Endothelial cell (in vitro differentiated cells): ENCODE measurements at regions not wholly inside any gene's neighbourhood (a gene's known extent, or its start where the extent isn't known, plus 50 kb on each side); places are given as distances from the start of the nearest gene placed in this dataset.
"Not testable (repeated sequence)": the region's sequence is repeated elsewhere in the genome, so short reads cannot be mapped to it uniquely, and the experiment has no call there.

Experiments used
- DNase-seq: peaks from one replicate; pipeline ENCODE4 v3.0.0; 2021; ENCODE audit warnings: low spot score
- H3K27ac Mint-ChIP-seq: one replicate; pipeline ENCODE4 v1.8.0; 2021; ENCODE audit warnings: mixed read lengths, inconsistent platforms; ENCODE audit not compliant: unreplicated experiment
- H3K27me3 Mint-ChIP-seq: one replicate; pipeline ENCODE4 v1.8.0; 2021; ENCODE audit warnings: mild to moderate bottlenecking, moderate library complexity, mixed read lengths, inconsistent platforms; ENCODE audit not compliant: unreplicated experiment
- H3K36me3 Mint-ChIP-seq: one replicate; pipeline ENCODE4 v1.8.0; 2021; ENCODE audit warnings: mild to moderate bottlenecking, low read depth, mixed read lengths, inconsistent platforms; ENCODE audit not compliant: unreplicated experiment
- H3K4me1 Mint-ChIP-seq: one replicate; pipeline ENCODE4 v1.8.0; 2021; ENCODE audit warnings: mild to moderate bottlenecking, mixed read lengths, inconsistent platforms; ENCODE audit not compliant: unreplicated experiment
- H3K4me3 Mint-ChIP-seq: one replicate; pipeline ENCODE4 v1.8.0; 2021; ENCODE audit warnings: mild to moderate bottlenecking, mixed read lengths, inconsistent platforms; ENCODE audit not compliant: unreplicated experiment
- H3K9me3 Mint-ChIP-seq: one replicate; pipeline ENCODE4 v1.8.0; 2021; ENCODE audit warnings: mixed read lengths, inconsistent platforms; ENCODE audit not compliant: unreplicated experiment
- TF ChIP-seq, protein P1 (sequence below): fragments of 200-600 bp; sonication (generic); IDR thresholded peaks from one replicate; pipeline ENCODE4 v1.5.0; 2021; ENCODE audit warnings: antibody characterized with exemption; ENCODE audit not compliant: unreplicated experiment

GRCh38 chr12:47311568-47311967 lies 231.8 kb upstream of the AMIGO2 start:
- Mint-ChIP-seq H3K9me3 (no peaks in the 10 kb centered on the region), H3K4me3 (no peak overlapping the region), H3K4me1 (peaks cover 14% of the 10 kb centered on the region), H3K27me3 (peaks cover 2% of the 10 kb centered on the region), H3K27ac (no peak overlapping the region), H3K36me3 (peaks cover 4% of the 10 kb centered on the region)
- DNase-seq: no peak
- TF ChIP-seq, protein P1, sequence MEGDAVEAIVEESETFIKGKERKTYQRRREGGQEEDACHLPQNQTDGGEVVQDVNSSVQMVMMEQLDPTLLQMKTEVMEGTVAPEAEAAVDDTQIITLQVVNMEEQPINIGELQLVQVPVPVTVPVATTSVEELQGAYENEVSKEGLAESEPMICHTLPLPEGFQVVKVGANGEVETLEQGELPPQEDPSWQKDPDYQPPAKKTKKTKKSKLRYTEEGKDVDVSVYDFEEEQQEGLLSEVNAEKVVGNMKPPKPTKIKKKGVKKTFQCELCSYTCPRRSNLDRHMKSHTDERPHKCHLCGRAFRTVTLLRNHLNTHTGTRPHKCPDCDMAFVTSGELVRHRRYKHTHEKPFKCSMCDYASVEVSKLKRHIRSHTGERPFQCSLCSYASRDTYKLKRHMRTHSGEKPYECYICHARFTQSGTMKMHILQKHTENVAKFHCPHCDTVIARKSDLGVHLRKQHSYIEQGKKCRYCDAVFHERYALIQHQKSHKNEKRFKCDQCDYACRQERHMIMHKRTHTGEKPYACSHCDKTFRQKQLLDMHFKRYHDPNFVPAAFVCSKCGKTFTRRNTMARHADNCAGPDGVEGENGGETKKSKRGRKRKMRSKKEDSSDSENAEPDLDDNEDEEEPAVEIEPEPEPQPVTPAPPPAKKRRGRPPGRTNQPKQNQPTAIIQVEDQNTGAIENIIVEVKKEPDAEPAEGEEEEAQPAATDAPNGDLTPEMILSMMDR: no peak

GRCh38 chr12:47311010-47311409 lies 231.3 kb upstream of the AMIGO2 start:
- TF ChIP-seq, protein P1: no peak
- H3K27me3 Mint-ChIP-seq: peaks cover 4% of the 10 kb centered on the region
- H3K9me3 Mint-ChIP-seq: no peaks in the 10 kb centered on the region
- H3K4me1 Mint-ChIP-seq: peaks cover 14% of the 10 kb centered on the region
- no peak overlapping the region for H3K27ac Mint-ChIP-seq
- H3K36me3 Mint-ChIP-seq: peaks cover 4% of the 10 kb centered on the region
- DNase-seq: no peak
- no peak overlapping the region for H3K4me3 Mint-ChIP-seq

GRCh38 chr12:47308672-47309071 lies 228.9 kb upstream of the AMIGO2 start:
- Mint-ChIP-seq H3K27me3 (peaks cover 4% of the 10 kb centered on the region), H3K36me3 (peaks cover 4% of the 10 kb centered on the region), H3K4me1 (peaks cover 14% of the 10 kb centered on the region), H3K9me3 (no peaks in the 10 kb centered on the region), H3K27ac (no peak overlapping the region), H3K4me3 (no peak overlapping the region)
- DNase-seq: no peak
- TF ChIP-seq, protein P1: no peak

DNA sequence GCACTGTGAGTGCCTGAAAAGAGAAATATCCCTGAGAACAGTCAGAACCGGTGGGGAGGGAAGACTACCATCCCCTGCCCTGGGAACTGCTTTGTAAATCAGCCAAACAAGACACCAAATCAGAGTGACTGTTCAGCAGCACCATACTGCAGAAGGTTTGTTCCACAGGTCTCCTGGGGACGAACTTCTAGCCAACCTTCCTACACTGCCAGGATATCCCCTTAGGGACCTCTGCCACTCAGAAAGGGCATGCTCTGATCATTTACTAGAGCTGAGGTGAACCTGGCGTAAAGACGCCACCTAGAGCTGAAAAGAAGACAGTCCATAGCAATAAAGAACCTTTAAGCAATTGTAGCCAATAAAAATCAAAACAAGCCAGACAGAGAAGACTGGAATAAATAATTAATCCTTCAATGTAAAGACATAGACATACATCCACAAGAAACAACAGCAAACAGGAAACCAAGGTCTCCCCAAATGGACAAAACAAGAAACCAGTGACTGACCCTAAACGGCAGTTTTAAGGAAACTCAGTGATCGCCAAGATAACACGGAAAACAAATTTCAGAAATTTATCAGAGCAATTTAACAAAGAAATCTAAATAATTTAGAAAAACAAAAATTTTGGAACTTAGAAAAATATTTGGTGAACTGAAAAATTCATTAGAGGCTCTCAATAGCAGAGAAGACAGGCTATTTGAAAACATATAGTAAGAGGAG lies 228.1 kb upstream of the AMIGO2 start:
- peaks cover 14% of the 10 kb centered on the region for H3K4me1 Mint-ChIP-seq
- H3K9me3 Mint-ChIP-seq: no peaks in the 10 kb centered on the region
- TF ChIP-seq, protein P1: peak; percentile 56
- H3K36me3 Mint-ChIP-seq: peaks cover 4% of the 10 kb centered on the region
- peak; percentile 26 for DNase-seq
- no peak overlapping the region for H3K4me3 Mint-ChIP-seq
- no peak overlapping the region for H3K27ac Mint-ChIP-seq
- H3K27me3 Mint-ChIP-seq: peaks cover 4% of the 10 kb centered on the region

DNA sequence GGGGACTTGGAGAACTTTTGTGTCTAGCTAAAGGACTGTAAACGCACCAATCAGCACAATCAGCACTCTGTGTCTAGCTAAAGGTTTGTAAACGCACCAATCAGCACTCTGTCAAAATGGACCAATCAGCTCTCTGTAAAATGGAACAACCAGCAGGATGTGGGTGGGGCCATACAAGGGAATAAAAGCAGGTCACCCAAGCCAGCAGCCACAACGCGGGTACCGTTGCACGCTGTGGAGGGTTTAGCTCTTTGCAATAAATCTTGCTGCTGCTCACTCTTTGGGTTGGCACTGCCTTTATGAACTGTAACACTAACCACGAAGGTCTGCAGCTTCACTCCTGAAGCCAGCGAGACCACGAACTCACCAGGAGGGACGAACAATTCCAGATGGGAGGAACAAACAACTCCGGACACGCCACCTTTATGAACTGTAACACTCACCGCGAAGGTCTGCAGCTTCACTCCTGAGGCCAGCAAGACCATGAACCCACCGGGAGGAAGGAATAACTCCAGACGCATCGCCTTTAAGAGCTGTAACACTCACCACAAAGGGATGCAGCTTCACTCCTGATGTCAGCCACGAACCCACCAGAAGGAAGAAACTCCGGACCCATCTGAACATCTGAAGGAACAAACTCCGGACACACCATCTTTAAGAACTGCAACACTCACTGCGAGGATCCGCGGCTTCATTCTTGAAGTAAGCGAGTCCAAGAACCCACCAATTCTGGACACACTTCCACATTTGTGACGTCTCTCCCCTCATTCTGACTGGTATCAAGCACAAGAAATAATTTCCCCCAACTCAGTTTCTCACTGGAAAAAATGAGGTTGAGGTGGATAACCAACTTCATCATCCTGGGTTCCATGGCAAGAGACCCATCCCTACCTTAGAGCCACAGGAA lies 227.3 kb upstream of the AMIGO2 start:
- not testable (repeated sequence) for H3K4me3 Mint-ChIP-seq, H3K9me3 Mint-ChIP-seq, H3K27ac Mint-ChIP-seq, DNase-seq, H3K27me3 Mint-ChIP-seq, H3K36me3 Mint-ChIP-seq
- peaks cover 16% of the 10 kb centered on the region for H3K4me1 Mint-ChIP-seq
